ENCODE measurements at regions not wholly inside any gene's neighbourhood (a gene's known extent, or its start where the extent isn't known, plus 50 kb on each side); places are given as distances from the start of the nearest gene placed in this dataset.
A peak's percentile ranks its signal among the peaks of the same experiment; 100 is the strongest.

DNA sequence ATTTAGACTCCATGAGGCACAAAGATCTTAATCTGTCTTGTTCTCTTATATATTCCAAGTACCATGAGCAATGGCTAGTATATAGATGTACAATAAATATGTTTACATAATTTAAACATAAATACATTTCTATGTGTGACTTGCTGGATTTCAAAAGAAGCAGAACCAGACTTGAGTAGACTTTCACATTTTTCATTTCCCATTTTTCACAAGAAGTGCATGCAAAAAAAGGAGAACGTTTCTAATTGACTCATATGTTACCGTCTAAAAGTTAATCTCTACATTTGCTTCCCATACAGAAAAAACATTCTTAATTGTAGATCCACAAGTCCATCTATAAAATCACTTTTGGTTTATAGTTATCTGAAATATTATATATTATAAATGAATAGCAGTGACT is 256.5 kb upstream of the USP15 start:
- Histone ChIP-seq H3K9me3 (replicated peaks in 1 of 3) (no peaks in the 10 kb centered on the region), H3K27me3 (no peaks in the 10 kb centered on the region), H3K4me1 (replicated peaks in 1 of 2) (no peaks in the 10 kb centered on the region), H3K4me3 (no peak overlapping the region), H3K36me3 (replicated peaks in 1 of 2) (no peaks in the 10 kb centered on the region), H3K27ac (no peak overlapping the region)
- WGBS, 4 donors = 18 to 74% (median 57%) methylated on average over 2 of the region's 2 CpGs
- no peak for DNase-seq
- TF ChIP-seq POLR2A (IDR thresholded peaks at IDR 0.05) = no peak
- TF ChIP-seq CTCF (IDR thresholded peaks at IDR 0.05) = no peak
- intact Hi-C loops (cut with DNase I) = no loop called here

DNA sequence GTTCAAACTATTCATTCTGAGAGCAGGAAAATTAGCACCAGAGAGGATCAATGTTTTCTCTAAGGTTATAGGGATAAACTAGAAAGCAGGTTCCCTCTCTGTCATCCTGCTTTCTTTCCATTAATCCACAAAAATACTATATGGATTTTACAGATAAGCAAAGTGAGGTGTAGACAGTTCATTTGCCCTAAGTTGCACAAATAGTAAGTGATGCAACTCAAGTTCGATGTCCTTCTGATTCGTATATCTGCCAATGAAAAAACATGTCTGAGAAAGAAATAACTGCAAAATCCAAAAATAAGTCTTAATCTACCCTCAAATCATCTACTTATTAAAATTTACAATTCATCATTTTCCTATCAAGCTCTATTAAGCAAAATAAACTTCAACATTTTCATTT is 254.6 kb upstream of the USP15 start:
- H3K36me3 ChIP-seq (replicated peaks in 1 of 2) = no peaks in the 10 kb centered on the region
- TF ChIP-seq POLR2A (IDR thresholded peaks at IDR 0.05) (no peak), CTCF (IDR thresholded peaks at IDR 0.05) (no peak)
- WGBS, 4 donors = 41 to 56% (median 51%) methylated on average over 2 of the region's 2 CpGs
- H3K27me3 ChIP-seq = no peaks in the 10 kb centered on the region
- H3K4me1 ChIP-seq (replicated peaks in 1 of 2) = no peaks in the 10 kb centered on the region
- DNase-seq = no peak
- no peak overlapping the region for H3K27ac ChIP-seq
- H3K4me3 ChIP-seq = no peak overlapping the region
- no peaks in the 10 kb centered on the region for H3K9me3 ChIP-seq (replicated peaks in 1 of 3)
- intact Hi-C loops (cut with DNase I) = no loop called here

DNA sequence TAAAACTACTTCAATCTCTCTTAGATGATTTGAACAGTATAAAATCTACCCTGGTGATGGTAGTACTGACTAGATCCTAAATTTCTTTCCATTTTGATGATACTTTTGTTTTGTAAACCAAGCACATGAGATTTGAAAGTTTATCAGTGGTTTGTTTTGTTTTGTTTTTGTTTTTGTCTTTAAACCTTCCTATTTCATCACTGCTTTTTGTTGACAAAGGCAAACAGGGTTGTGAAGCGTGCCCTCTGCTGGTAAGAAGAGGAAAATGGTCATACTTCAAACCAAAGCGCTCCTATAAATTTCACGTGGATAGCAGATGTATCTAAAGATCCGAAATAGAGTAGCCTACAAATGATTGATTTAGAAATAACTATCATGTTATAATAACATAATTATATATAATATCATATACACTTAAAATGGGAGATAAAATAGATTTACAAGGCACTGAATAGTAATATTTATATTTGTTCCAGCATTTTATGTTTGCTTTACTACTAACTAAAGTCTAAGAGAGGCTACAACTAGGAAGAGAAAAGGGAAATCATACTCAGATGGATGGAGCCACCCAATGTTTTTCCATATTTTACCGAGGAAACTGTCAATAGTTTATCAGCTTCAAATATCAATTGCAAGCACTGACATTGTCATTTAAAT is 254.0 kb upstream of the USP15 start:
- peak in 5 of 7 donors; percentile 19 to 52 (median 30) for DNase-seq
- TF ChIP-seq CTCF (IDR thresholded peaks at IDR 0.05) (peak; percentile 4 to 71 (median 54)), POLR2A (IDR thresholded peaks at IDR 0.05) (no peak)
- intact Hi-C loops (cut with DNase I) = no loop called here
- Histone ChIP-seq H3K4me1 (replicated peaks in 1 of 2) (no peaks in the 10 kb centered on the region), H3K36me3 (replicated peaks in 1 of 2) (no peaks in the 10 kb centered on the region), H3K9me3 (replicated peaks in 1 of 3) (no peaks in the 10 kb centered on the region), H3K27ac (no peak overlapping the region), H3K27me3 (no peaks in the 10 kb centered on the region), H3K4me3 (no peak overlapping the region)
- WGBS, 4 donors = 18 to 27% (median 20%) methylated on average over 5 of the region's 5 CpGs

GRCh38 chr12:62008703-62009102 is 251.5 kb upstream of the USP15 start:
- no peaks in the 10 kb centered on the region for H3K4me1 ChIP-seq (replicated peaks in 1 of 2)
- no peak for DNase-seq
- H3K9me3 ChIP-seq (replicated peaks in 1 of 3) = no peaks in the 10 kb centered on the region
- H3K27ac ChIP-seq = no peak overlapping the region
- TF ChIP-seq CTCF (IDR thresholded peaks at IDR 0.05) = no peak
- TF ChIP-seq POLR2A (IDR thresholded peaks at IDR 0.05) = no peak
- no peaks in the 10 kb centered on the region for H3K36me3 ChIP-seq (replicated peaks in 1 of 2)
- intact Hi-C loops (cut with DNase I) = no loop called here
- H3K27me3 ChIP-seq = no peaks in the 10 kb centered on the region
- 51 to 61% (median 58%) methylated on average over 2 of the region's 2 CpGs for WGBS, 4 donors
- no peak overlapping the region for H3K4me3 ChIP-seq

All from adrenal gland (tissue), 9 donors.